GM21390 (cell line): ENCODE measurements at regions not wholly inside any gene's neighbourhood (a gene's known extent, or its start where the extent isn't known, plus 50 kb on each side); places are given as distances from the start of the nearest gene placed in this dataset.
"Not testable (repeated sequence)": the region's sequence is repeated elsewhere in the genome, so short reads cannot be mapped to it uniquely, and the experiment has no call there.

Experiments
- ATAC-seq: cut with Tn5 transposase; IDR thresholded peaks from one replicate; pipeline ENCODE4 v1.9.1; 2021; ENCODE audit not compliant: unreplicated experiment

DNA sequence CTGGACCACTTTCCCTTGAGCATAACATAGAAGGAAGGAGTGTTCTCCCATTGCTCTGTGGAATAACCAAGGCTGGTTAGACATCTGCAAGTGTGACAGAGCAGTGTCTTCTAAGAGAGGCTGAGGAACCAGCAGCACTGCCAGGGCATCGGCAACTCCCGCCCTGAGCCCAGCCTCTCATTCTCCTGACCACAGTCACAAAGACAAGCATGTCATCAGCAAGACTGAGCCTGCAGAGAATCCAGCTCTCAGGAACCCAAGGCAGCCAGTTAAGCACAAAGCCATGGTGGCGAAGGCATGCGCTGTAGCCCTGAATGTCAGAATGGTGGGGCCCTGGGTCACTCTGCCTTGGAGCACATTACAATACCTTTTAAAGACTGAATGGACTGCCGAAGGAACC, 253.9 kb downstream of the AGTPBP1 start:
- no peak for ATAC-seq

DNA sequence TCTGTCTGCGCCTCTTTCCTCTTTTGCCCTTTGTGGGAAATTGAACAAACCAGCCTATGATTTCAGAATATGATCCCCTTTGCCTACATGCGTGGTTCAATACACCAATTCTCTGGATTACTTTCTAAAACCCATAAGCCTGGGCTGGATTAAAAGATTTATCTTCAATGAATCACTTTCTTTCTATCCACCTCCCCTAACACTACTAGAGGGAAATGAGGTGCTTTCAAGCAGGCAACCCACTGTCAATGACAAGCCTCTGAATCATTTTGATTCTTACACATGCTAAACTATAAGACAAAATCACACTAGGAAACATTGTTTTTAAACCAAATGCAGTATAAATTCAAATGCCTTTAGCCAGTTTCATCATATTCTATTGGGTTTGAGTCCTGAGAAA, 257.5 kb downstream of the AGTPBP1 start:
- no peak for ATAC-seq

DNA sequence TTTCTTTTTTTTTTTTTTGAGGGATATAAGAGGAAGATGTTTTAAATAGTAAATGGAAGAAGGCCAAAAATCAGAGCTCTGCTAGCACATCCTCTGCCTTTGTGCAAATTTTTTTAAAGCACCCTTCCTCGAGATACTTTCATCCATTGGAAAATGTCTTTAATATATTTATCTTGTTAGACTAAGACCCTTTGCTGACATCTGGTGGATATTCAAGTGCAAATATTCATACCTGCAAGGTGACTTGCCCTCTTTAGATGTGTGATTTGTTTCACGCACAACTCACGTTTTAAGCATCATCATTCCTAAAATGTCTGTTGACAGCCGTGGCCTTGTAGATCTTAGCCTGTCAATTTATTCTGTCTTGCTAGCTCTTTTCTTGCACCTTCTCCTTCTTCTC, 258.5 kb downstream of the AGTPBP1 start:
- ATAC-seq = no peak

DNA sequence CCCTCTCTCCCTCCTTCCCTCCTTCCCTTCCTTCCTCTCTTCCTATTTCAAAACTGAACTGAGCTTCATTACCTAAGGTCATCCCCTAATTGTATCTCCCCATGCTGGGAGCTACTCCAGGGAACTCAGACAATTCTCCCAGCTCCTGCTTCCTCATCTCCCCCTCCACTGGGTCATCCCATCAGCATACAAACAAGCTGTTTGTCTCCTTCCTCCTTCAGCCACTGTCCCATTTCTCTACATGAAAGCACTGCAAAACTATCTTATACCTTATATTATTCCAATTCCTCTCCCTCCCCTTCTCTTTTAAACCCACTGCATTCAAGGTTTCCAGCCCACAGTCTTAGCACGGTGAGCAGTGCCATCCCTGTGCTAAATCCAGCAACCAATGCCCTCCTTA, 262.4 kb downstream of the AGTPBP1 start:
- ATAC-seq = no peak

DNA sequence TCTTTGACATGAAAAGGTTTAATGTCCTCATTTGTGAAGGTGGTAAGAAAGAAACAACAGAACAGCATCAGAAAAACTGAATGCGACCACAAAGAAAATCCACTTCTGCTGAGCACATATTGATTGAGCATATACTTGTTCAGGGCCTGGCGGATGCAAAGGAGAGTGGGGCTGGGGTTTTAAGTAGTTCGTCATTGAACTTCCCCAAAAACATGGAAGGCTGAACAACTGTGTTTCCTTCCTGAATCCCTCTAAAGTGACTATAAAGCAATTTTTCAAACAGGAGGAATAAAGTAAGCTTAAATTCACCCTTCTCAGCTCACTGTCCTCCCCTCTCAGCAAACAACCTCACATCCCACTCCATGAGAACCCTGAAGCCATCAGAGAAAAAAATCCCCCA, 262.9 kb downstream of the AGTPBP1 start:
- no peak for ATAC-seq

DNA sequence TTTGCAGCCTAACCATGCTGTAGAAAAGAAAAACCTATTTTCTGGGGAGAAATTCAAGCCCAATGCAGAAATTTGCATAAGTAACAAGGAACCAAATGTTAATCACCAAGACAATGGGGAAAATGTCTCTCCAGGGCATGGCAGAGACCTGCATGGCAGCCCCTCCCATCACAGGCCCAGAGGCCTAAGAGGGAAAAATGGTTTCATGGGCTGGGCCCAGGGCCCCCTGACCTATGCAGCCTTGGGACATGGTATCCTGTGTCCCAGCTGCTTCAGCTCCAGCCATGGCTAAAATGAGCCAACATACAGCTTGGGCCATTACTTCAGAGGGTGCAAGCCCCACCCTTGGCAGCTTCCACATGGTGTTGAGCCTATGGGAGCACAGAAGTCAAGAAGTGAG, 266.9 kb downstream of the AGTPBP1 start:
- not testable (repeated sequence) for ATAC-seq

DNA sequence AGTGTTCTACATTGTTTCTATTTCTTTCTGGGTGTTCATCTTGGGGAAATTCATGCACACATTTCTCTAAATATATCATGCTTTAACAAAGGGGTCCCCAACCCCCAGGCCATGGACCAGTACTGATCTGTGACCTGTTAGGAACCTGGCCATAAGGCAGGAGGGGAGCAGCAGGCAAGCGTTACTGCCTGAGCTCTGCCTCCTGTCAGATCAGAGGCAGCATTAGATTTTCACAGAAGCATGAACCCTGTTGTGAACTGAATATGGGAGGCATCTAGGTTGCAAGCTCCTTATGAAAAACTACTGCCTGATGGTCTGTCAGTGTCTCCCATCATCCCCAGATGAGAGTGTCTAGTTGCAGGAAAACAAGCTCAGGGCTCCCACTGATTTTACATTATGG, 270.0 kb downstream of the AGTPBP1 start:
- no peak for ATAC-seq

DNA sequence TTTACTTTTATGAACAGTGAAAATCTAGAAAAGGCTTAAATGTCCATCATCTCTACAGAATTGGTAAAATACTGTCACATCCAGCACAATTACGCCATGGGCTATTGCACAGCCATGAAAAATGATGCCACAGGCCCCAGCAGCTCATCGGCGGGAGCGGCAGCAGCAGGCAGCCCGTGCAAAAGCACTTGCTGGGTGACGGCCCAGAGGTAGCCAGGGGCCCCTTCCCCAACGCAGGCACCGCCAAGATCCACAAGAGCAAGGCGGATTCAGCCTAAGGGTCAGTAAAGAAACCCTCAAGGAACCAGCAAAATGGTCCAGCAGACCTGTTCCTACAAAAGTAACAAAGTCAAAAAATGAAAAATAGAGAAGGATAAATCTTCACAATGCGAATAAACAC, 272.7 kb downstream of the AGTPBP1 start:
- no peak for ATAC-seq

DNA sequence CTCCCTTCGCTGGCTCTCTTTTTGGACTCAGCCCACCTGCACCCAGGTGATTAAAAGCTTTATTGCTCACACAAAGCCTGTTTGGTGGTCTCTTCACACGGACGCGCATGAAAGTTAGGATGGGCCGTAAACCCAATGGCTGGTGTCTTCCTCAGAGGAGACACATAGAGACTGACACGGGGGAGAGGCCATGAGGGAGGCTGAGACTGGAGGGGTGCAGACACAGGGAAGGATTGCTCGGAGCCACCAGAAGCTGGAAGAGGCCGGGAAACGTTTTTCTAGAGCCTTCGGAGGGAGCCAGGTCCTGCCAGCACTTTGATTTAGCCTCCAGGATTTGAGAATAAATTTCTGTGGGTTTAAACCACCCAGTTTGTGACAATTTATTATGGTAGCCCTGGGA, 274.9 kb downstream of the AGTPBP1 start:
- ATAC-seq = no peak

DNA sequence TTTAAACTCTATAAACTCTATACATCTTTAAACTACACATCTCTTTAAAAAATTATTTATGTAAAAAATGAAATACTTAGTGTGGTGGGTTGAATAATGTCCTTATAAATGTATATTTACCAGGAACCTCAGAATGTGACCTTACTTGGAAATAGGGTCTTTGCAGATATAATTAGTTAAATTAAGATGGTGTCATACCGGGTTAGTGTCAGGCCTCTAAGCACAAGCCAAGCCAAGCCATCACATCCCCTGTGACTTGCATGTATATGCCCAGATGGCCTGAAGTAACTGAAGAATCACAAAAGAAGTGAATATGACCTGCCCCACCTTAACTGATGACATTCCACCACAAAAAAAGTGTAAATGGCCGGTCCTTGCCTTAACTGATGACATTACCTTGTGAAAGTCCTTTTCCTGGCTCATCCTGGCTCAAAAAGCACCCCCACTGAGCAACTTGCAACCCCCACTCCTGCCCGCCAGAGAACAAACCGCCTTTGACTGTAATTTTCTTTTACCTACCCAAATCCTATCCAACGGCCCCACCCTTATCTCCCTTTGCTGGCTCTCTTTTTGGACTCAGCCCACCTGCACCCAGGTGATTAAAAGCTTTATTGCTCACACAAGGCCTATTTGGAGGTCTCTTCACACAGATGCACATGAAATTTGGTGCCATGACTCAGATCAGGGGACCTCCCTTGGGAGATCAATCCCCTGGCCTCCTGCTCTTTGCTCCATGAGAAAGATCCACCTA, 283.5 kb downstream of the AGTPBP1 start:
- not testable (repeated sequence) for ATAC-seq

DNA sequence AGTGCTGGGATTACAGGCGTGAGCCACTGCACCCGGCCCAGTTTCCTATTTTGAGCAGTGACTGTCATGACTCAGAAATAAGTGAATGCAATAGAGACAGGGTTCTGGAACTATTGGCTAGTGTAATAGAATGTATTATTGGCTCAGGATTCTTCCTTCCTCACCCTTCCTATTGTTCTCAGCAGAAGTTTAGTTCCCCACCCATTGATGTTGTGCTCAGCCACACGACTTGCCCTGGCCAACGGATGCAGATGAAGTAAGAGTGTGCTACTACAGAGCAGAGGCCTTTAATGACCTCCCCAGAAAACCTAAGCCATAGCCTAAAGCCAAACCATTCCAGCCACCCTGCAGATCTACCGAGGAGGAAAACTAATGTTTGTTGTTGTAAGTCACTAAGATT, 287.9 kb downstream of the AGTPBP1 start:
- no peak for ATAC-seq

DNA sequence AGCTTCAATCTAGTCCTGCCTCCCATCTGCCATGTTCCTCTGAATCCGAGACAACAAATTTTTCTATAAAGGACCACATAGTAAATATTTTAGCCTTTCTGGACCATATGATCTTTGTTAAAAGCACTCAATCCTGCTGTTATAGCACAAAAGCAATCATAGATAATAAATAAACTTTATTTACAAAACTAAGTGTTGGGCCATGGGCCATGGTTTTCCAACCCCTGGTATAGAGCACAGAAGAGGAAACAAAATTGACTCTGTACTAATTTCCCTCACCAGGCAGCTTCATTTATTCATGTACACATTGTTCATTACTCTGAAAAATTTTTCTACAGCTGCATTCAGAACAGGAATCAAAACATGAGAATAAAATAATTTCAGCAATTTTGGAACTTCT, 288.9 kb downstream of the AGTPBP1 start:
- no peak for ATAC-seq

DNA sequence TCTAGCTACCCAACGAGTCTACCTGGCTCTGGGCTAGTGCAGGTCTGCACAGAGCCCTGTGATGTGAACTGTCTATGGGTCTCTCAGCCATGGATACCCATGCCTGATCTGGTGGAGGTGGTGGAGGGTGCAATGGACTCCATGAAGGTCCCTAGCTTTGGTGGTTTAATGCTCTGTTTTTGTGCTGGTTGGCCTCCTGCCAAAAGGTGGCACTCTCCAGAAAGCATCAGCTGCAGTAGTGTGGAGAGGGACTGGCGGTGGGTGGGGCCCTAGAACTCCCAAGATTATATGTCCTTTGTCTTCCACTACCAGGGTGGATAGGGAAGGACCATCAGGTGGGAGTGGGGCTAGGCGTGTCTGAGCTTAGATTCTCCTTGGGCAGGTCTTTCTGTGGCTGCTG, 290.1 kb downstream of the AGTPBP1 start:
- no peak for ATAC-seq

DNA sequence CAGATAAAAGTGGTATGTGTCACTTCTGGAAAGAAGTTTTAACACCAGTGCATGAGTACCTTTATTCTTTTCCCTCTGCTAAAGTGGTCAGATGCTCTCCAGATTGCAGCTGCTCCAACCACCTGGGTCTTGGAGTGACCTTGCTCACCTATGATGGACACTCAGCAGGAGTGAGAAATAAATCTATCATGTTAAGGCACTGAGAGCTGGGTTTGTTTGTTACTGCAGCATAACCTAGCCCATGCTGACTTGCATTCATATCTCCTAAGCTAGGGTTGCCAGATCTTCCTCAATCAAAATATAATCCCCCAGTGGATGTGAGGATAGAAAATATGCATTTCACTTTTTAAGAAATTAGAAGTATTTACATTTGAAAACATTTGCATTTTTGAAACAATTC, 295.9 kb downstream of the AGTPBP1 start:
- no peak for ATAC-seq

DNA sequence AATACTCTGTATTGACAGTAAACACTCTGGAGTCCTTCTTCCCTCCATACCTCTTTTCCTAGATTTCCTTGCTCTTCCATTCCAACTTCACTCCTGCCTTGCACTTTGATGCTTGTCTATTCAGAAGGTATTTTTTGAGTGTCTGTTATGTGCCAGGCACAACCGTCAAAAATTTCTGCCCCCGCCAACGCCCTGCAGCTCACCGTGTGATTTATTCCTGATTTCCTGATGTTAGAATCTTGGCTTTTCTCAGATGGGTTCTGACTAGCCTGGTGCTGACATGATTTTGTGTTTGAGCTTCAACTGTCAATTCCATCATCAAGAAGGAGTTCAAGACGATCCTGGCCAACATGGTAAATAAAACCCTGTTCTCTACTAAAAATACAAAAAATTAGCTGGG, 297.5 kb downstream of the AGTPBP1 start:
- ATAC-seq = no peak

DNA sequence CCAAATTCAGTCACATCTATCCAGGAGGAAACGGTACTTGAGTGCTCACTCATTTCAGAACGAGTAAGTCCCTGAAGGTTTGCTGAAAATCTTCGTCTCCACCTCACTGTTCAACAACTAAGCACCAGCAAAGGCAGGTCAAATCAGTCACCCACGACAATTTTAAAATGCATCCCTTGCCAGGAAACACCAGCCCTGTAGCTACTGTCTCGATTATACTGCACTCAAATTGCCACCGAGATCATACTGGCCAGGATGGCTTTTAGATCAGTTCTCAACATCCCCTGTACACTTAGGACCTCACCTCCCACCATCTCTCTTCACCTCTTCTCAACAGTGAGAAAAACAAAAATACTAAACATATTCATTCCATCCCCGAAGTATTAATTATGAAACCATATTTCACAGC, 298.6 kb downstream of the AGTPBP1 start:
- peak; percentile 88 for ATAC-seq

DNA sequence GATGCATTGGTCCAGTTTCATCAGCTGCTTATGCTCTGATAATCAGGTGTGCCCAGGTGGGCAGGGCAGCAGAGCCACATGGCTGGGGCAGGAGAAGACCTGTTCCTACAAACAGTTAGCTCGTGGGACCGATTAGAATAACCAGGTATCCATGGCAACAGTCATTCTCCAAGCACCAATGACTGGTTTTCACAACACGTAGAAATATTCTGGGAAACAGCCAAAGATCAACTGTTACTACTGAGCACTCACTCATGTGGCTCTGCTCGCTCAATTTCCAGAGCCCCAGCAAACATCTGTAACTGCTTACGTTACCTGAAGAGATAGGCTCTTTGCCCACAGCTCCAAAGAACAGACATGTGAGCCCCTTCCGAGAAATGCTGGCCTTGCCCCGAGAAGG, 302.0 kb downstream of the AGTPBP1 start:
- no peak for ATAC-seq

DNA sequence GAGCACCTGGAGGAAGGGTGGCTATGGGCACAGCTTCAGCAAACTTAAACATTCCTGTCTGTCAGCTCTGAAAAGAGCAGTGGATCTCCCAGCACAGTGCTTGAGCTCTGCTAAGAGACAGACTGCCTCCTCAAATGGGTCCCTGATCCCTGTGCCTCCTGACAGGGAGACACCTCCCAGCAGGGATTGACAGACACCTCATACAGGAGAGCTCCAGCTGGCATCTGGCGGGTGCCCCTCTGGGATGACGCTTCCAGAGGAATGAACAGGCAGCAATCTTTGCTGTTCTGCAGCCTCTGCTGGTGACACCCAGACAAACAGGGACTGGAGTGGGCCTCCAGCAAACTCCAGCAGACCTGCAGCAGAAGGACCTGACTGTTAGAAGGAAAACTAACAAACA, 307.8 kb downstream of the AGTPBP1 start:
- not testable (repeated sequence) for ATAC-seq

DNA sequence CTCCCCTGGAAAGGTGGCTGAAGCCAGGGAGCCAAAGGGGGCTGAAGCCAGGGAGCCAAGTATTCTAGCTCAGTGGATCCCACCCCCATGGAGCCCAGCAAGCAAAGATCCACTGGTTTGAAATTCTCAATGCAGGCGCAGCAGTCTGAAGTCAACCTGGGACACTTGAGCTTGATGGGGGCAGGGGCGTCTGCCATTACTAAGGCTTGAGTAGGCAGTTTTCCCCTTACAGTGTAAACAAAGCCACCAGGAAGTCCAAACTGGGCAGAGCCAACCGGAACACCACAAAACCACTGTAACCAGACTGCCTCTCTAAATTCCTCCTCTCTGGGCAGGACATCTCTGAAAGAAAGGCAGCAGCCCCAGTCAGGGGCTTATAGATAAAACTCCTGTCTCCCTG, 308.2 kb downstream of the AGTPBP1 start:
- not testable (repeated sequence) for ATAC-seq

DNA sequence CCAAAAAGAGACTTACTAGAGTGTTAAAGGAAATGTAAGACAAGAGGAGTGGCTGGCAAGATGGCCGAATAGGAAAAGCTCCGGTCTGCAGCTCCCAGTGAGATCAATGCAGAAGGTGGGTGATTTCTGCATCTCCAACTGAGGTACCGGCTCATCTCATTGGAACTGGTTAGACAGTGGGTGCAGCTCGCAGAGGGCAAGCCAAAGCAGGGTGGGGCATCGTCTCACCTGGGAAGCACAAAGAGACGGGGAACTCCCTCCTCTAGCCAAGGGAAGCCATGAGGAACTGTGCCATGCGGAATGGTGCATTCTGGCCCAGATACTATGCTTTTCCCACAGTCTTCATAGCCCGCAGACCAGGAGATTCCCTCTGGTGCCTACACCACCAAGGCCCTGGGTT, 308.7 kb downstream of the AGTPBP1 start:
- no peak for ATAC-seq

DNA sequence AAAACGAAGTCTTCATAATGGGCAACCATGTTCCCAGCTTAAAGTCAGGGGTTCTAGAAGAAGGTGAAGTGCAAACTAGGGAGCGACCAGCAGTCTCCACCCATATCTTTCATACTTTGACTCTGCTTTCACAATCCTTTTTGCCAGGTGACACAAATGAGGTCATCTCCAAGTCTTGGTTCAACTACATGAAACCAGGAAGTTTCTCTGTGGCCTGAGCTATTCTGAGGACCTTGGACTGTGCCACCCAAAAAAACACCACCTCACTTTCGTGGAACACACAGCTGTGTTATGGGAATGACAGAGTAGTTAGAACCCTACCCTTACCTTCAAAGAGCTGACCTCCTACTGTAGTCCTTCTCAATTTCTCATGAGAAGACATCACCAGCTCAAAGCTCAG, 309.2 kb downstream of the AGTPBP1 start:
- ATAC-seq = no peak

DNA sequence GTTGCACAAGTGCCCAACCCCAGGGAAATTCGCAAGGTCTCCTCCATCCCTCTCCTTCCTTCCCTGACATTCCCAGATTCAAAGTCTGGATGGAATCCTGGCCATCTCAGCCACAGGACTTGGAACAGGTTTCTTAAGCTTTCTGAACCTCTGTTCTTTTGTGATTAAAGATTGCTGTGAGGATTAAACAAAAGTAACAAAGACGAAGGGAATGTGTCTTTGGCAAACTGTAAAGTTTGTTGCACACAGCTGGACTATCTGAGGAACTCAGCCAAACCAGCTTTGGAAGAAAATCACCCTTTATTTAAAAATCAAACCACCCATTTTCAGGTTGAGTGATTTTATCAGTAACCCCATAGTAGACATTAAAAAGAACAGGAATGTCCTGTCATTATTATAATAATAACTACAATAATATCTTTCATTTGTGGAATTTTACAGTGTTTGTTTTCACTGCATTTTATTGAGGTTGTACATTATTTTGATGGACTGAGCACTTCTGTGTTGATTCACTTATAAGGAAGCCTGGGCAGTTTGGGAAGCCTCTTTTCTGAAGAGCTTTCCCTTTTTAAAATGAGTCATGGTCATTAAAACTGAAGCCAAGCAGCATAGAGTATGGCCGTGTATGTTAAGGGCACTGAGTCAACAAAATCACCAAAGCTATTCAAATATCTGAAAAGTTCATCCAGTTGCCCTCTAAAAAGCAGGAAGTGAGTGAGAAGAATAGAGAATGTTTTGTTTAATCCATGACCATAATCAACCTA, 310.2 kb downstream of the AGTPBP1 start:
- no peak for ATAC-seq
